Mesothelial cell of epicardium (in vitro differentiated cells): ENCODE measurements at regions not wholly inside any gene's neighbourhood (a gene's known extent, or its start where the extent isn't known, plus 50 kb on each side); places are given as distances from the start of the nearest gene placed in this dataset.
A peak's percentile ranks its signal among the peaks of the same experiment; 100 is the strongest.

ENCODE experiments used
- DNase-seq, 2 experiments: peaks; one replicate each; pipeline ENCODE4 v3.0.0; 2021; ENCODE audit warnings: low spot score in 2 of 2; ENCODE audit not compliant: unreplicated experiment in 2 of 2
- H3K27ac Mint-ChIP-seq: 2 replicates; pipeline ENCODE4 v1.8.0; 2021; ENCODE audit warnings: mixed read lengths
- H3K27me3 Mint-ChIP-seq: 2 replicates; pipeline ENCODE4 v1.8.0; 2021; ENCODE audit warnings: low read depth, mixed read lengths
- H3K36me3 Mint-ChIP-seq: 2 replicates; pipeline ENCODE4 v1.8.0; 2021; ENCODE audit warnings: mixed read lengths
- H3K4me1 Mint-ChIP-seq: 2 replicates; pipeline ENCODE4 v1.8.0; 2021; ENCODE audit warnings: mixed read lengths
- H3K4me3 Mint-ChIP-seq: 2 replicates; pipeline ENCODE4 v1.8.0; 2021; ENCODE audit warnings: mild to moderate bottlenecking, moderate library complexity, mixed read lengths
- H3K9me3 Mint-ChIP-seq: 2 replicates; pipeline ENCODE4 v1.8.0; 2021; ENCODE audit warnings: mixed read lengths
- TF ChIP-seq, protein P1 (sequence below): fragments of 200-600 bp; sonication (generic); IDR thresholded peaks from one replicate; pipeline ENCODE4 v1.5.0; 2021; ENCODE audit warnings: antibody characterized with exemption; ENCODE audit not compliant: unreplicated experiment

DNA sequence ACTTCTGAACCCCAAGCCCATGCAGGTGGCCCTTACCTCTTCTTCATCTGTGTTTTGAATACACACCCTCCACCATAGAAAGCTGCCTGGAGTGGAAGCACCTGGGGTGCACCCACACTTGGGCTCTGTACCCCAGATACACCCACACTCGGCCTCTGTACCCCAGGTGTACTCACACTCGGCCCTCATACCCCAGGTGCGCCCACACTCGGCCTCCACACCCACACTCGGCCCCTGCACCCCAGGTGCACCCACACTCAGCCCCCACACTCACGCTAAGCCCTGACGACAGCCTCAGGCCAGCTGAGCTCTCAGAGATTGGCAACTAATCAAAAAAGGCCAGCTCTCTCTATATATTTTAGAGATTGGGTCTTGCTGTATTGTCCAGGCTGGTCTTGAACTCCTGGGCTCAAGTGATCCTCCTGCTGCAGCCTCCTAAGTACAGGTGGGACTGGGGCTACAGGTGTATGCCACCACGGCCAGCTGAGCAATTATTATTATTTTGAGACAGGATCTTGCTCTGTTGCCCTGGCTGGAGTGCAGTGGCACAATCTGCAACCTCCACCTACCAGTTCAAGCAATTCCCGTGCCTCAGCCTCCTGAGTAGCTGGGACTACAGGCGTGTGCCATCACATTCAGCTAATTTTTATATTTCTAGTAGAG is 68.9 kb downstream of the PEX11G start:
- Mint-ChIP-seq H3K4me1 (peaks cover 22% of the 10 kb centered on the region), H3K4me3 (no peak overlapping the region), H3K36me3 (peaks cover 16% of the 10 kb centered on the region), H3K9me3 (no peaks in the 10 kb centered on the region), H3K27ac (no peak overlapping the region), H3K27me3 (no peaks in the 10 kb centered on the region)
- TF ChIP-seq, protein P1, sequence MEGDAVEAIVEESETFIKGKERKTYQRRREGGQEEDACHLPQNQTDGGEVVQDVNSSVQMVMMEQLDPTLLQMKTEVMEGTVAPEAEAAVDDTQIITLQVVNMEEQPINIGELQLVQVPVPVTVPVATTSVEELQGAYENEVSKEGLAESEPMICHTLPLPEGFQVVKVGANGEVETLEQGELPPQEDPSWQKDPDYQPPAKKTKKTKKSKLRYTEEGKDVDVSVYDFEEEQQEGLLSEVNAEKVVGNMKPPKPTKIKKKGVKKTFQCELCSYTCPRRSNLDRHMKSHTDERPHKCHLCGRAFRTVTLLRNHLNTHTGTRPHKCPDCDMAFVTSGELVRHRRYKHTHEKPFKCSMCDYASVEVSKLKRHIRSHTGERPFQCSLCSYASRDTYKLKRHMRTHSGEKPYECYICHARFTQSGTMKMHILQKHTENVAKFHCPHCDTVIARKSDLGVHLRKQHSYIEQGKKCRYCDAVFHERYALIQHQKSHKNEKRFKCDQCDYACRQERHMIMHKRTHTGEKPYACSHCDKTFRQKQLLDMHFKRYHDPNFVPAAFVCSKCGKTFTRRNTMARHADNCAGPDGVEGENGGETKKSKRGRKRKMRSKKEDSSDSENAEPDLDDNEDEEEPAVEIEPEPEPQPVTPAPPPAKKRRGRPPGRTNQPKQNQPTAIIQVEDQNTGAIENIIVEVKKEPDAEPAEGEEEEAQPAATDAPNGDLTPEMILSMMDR, result no peak
- no peak for DNase-seq

DNA sequence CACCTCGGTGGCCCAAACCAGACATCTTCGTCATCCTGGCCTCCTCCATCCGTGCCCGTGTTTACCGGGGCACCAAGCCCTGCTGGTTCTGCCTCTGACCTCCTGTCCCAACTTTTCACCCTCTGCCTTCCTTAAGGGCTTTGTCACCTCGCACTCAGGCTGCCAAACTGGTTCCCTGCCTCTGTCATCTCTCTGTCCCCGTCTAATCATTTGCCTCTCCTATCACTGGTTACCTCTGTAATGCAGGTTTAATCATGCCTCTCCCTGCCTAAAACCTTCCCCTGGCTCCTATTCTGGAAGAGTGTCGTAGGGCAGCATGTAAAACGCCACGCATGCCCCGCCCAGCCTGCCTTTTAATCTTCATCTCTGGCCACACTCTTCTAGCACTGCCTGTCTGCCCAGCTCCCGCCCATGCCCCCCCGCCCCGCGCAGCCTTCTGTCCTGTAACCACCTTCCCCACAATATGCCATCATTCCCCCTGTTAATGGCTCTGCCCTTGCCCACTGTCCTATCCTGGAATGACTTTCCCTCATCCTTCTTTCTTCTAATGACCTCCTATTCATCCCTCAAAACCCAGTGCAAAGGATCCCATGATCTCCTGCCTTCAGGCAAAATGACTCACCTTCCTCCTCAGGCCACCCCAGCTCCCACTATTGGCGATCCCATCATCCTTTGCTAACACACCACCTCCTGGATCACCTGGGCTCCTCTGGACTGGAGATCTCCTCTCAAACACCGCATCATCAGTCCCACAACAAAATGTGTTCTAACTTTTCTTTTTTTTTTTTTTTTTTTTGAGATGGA is 66.7 kb downstream of the PEX11G start:
- TF ChIP-seq, protein P1, result no peak
- Mint-ChIP-seq H3K36me3 (peaks cover 8% of the 10 kb centered on the region), H3K4me3 (no peak overlapping the region), H3K4me1 (peaks cover 24% of the 10 kb centered on the region), H3K27ac (peak overlapping the region; percentile 70), H3K27me3 (no peaks in the 10 kb centered on the region), H3K9me3 (no peaks in the 10 kb centered on the region)
- no peak for DNase-seq
